Sigmoid colon (tissue), 4 donors: ENCODE measurements at regions not wholly inside any gene's neighbourhood (a gene's known extent, or its start where the extent isn't known, plus 50 kb on each side); places are given as distances from the start of the nearest gene placed in this dataset.

ENCODE experiments used
- EP300 ChIP-seq, 4 donors: sonication (generic); formaldehyde crosslinking; IDR thresholded peaks; one replicate each; pipeline ENCODE4 v1.6.1; 2017; ENCODE audit warnings: antibody characterized with exemption in 4 of 4
- POLR2A ChIP-seq, 2 donors: fragments of 450-650 bp; IDR thresholded peaks; one replicate each; pipeline ENCODE4 v1.6.1; 2016; ENCODE audit warnings: antibody characterized with exemption in 2 of 2, mild to moderate bottlenecking in 2 of 2, moderate library complexity in 2 of 2
- TF ChIP-seq, protein P1 (sequence below), 4 experiments: fragments of 450-650 bp in 3 of 4; fragments of 200-600 bp in 1 of 4; IDR thresholded peaks; one replicate each; pipeline ENCODE4 v1.5.1; 2016 to 2019; ENCODE audit warnings: antibody characterized with exemption in 4 of 4, mild to moderate bottlenecking in 3 of 4, moderate library complexity in 2 of 4

- TF ChIP-seq, protein P1, sequence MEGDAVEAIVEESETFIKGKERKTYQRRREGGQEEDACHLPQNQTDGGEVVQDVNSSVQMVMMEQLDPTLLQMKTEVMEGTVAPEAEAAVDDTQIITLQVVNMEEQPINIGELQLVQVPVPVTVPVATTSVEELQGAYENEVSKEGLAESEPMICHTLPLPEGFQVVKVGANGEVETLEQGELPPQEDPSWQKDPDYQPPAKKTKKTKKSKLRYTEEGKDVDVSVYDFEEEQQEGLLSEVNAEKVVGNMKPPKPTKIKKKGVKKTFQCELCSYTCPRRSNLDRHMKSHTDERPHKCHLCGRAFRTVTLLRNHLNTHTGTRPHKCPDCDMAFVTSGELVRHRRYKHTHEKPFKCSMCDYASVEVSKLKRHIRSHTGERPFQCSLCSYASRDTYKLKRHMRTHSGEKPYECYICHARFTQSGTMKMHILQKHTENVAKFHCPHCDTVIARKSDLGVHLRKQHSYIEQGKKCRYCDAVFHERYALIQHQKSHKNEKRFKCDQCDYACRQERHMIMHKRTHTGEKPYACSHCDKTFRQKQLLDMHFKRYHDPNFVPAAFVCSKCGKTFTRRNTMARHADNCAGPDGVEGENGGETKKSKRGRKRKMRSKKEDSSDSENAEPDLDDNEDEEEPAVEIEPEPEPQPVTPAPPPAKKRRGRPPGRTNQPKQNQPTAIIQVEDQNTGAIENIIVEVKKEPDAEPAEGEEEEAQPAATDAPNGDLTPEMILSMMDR (IDR thresholded peaks at IDR 0.05) = no peak
- TF ChIP-seq POLR2A (IDR thresholded peaks at IDR 0.05) (no peak), EP300 (IDR thresholded peaks at IDR 0.05) (no peak)
These were observed 245.4 kb upstream of the EXOC2 start for GRCh38 chr6:938271-938905.
